ENCODE measurements at regions not wholly inside any gene's neighbourhood (a gene's known extent, or its start where the extent isn't known, plus 50 kb on each side); places are given as distances from the start of the nearest gene placed in this dataset.
"Not testable (repeated sequence)": the region's sequence is repeated elsewhere in the genome, so short reads cannot be mapped to it uniquely, and the experiment has no call there.

DNA sequence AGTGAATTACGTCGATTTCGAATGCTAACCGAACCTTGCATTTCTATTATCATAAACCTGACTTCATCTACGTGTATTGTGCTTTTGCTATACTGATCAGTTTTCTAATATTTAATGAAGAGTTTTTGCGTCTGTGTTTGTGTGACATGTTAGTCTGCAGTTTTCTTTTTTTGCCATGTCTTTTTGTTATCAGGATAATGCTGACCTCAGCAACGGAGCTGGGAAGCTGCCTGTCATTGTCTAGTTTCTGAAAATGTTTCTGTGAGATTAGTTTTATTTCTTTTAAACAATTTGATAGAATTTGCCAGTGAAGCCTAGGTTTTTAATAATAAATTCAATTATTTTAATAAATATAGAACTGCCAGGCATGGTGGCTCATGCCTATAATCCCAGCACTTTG, 139.3 kb downstream of the LAT start:
- DNase-seq = not testable (repeated sequence)

GRCh38 chr16:29120680-29121079, 135.8 kb downstream of the LAT start:
- not testable (repeated sequence) for DNase-seq

- DNase-seq = peak; percentile 27
These were observed 133.6 kb downstream of the LAT start for GRCh38 chr16:29118301-29118957.

DNA sequence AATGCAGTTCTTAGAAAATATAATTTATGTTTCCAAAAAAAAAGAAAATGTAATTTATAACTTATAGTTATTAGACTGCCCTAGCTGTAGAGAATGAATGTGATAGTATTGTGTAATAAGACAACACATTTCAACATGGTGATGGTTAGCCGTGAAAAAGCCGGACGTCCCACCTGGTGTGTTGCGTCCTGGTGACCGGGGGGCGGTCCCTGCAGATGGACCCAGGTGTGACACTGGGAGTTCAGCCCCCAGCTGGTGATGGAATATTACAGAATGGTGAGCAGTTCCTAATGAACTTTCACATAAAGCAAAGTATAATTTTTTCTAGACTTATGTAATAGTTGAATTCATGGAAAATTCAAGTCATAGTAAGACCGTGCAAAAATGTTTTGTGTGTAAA, 132.8 kb downstream of the LAT start:
- no peak for DNase-seq

DNA sequence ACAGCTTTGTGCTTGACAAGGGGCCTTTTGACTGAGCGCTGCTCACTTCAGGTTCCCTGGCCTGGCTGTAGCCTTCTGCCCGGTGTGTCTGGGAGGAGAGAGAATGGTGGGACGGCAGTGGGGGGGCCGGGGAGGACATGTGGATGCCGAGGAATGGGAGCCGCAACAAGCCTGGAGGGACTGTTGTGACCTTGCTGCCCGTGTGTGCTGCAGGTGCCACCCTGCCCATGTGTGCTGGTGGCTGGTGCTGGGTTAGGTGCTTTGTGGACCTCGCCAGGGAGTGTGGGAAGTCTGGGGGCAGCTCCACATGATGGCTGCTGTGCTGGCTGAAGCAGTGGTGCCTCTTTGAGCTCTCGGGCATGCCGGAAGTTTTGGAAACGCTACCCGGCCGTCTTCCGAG, 132.1 kb downstream of the LAT start:
- no peak for DNase-seq

DNA sequence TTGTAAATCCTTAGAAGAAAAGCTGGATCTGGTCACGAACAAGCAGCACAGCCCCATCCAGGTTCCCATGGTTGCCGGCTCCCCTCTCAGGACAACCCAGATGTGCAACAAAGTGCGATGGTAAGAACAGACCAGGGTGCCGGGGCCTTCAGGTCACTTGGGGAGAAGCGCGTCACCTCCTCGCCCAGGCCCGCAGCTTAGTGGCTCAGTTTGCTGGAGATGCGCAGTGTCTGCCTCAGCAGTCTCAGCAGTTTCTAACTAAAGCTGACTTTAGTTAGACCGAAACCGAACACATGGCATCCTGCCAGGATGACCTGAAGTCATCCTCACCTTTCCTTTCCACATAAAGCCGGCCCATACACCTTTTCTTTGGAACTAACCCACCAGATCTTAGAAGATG, 131.4 kb downstream of the LAT start:
- DNase-seq = not testable (repeated sequence)

DNA sequence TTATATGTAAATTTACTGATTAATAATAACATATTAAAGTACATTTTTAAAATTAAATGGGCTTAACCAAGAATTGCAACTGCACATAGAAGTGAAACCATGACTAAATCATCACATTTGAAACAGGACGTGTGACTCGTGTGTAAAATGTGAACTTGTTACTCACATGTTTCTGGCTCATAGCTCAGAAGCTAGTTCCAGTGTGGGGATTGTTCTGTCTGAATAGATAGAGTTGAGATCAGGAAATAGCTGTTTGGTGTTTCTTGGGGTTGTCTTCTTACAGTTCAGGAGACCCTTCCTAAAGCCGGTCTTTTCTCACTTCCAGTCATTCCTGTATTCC, 130.9 kb downstream of the LAT start:
- DNase-seq = not testable (repeated sequence)

DNA sequence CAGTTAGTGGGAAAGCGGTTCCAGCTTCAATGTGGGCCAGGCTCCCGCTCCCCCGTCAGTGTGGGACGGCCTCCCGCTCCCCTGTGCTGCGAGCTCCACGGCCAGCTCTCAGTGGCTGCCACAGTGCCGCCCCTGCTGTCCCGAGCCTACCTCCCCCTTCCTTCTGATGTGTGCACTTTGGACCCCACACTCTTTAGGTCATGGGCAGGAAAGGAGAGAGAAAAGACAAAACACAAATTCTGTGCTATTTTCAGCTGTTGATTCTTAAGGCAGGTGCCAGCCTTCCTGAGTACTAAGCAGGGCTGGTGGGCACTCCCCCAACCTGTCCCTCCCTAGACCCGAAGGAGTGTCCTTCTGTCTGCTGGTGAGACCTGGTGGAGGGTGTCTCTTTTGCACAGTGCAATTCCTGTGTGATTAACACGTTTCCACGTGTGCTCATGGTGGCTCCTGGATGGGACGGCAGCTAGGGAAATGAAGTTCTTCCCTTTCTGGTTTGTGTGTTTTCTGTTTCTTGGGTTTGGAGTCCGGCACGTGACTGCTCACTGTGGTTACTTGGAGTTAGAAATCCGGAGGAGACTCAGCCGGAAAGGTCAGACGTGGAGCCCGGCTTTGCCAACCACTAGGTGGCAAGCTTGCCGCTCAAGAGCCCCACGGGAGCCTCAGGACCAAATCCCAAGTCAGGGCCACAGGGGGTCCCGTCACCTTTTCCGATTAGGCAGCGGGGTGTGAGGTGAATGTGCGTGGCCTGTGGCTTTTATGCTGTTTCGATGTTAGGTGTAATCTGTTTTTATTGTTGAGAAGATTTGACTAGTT, 130.3 kb downstream of the LAT start:
- DNase-seq = not testable (repeated sequence)

DNA sequence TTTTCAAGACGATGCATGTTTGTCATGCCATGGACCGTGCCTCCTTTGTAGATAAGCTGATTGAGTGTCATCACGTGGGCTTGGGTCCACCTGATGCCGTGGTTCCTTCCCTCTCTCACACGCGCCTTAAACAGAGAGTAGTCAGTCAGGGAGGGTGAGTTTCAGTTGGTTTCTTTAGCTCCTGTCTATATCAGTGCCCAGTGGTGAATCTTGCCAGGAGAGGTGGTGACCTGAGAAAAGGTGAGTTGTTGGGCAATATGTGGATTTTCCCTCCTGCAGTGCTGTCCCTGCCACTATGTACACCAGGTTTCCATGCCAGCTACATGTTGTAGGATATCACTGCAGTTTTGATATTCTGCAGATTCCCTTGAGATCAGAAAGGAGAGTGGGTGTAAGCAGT, 129.7 kb downstream of the LAT start:
- DNase-seq = no peak

GRCh38 chr16:29113446-29113845, 128.6 kb downstream of the LAT start:
- not testable (repeated sequence) for DNase-seq

DNA sequence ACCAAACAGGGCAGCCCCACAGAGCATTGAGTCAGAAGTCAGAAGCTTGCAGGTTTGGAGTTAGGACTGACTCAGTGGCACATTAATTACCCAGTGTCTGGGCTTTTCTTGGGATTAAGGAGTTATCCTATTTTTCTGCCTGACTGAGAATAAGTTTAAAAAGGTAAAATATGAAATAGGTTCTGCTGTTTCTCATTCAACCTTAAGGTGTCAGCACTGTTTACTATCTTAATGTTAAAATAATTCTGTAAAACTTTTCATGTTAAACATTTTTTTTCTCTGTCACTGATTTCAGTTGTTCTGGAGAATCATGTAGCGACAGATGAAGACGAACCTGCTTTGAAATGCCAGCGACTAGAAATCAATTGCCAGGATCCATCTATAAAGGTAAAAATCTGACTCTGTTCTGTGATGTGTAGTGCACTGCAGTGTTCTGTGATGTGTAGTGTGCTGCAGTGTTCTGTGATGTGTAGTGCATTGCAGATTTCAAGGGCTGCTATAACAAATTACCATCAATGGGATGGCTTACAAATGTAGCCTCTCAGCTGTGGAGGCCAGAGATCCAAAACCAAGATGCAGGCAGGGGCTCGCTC, 128.0 kb downstream of the LAT start:
- DNase-seq = no peak

DNA sequence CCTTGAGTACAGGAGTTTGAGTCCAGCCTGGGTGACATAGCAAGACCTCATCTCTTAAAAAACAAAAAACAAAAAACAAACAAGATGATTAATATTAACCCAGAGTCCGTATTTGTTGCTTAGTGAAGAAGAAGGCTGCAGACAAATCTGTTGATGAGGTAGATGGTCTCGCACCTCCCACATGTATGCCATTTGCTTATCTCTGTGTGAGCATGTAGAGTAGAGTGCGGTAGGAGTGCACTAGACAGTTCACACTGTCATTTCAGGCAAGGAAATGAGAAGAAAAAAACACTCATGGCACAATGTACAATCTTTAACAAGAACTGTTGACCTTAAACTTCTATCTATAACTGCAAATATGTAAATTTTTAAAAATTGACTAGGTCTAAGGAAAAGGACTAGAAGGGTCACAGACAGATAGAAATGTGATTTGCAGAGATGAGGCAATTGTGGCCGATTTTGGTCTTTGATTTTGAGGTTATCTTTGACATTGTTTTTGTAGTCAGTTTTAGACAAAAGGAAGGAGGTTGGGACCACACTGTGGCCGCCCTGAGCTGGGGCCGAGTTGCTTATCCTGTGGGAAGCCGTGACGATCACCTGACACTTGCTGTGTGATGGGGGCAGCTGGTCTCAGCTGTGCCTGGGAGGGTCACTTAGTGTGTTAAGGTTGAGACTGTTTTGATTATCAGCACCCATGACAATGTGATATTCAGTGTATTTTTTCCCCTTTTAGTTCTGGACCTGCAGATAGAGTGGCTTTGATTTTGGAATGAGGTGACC, 127.2 kb downstream of the LAT start:
- DNase-seq = not testable (repeated sequence)

DNA sequence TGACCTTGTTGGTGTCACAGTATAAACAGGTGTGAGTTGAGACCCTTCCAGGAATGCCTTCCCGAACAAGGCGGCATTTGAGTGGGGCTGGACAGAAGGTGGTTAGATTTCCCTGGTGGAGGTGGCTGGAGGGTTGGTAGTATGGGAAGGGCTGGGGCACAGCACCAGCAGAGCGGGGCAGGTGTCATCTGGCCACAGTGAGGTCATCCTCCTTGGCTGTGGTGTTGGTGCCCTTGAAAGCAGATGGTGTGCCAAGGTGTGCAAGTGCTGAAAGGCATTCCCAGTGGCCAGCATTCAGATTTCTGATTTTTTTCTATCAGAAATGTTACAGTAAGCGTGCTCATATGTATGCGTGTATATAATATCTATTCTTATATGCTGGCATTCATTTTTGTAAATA, 126.6 kb downstream of the LAT start:
- no peak for DNase-seq

- not testable (repeated sequence) for DNase-seq
These were observed 123.8 kb downstream of the LAT start for GRCh38 chr16:29108625-29109169.

- DNase-seq = no peak
These were observed 122.4 kb downstream of the LAT start for GRCh38 chr16:29107299-29107698.

DNA sequence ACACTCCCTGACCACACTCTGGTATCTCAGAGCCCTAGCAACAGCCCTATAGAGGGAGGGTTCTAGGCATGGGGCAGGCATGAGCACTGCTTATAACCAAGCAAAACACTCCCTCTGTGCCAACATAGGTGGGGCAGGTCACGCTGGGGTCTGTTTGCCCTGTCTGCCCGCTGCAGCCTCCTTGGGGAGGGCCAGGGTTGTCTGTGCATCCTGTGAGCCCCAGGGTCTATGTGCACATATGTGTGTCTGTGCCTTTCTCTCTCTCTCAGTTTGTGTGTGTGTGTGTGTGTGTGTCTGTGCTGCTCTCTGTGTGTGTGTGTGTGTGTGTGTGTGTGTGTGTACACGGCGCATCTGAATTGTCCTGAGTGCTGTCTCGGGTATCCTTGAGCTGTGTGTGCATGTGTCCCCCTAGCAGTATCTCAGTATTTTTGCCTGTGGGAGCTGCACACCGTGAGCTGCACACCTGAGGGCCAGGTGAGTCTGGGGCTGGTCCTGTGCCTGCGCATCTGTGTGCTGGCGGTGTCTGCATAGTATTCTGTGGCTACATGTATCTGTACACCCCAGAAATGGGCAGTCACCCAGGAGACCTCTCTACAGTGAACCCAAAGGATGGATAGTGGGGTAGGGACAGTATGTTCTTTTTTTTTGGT, 121.5 kb downstream of the LAT start:
- not testable (repeated sequence) for DNase-seq

DNA sequence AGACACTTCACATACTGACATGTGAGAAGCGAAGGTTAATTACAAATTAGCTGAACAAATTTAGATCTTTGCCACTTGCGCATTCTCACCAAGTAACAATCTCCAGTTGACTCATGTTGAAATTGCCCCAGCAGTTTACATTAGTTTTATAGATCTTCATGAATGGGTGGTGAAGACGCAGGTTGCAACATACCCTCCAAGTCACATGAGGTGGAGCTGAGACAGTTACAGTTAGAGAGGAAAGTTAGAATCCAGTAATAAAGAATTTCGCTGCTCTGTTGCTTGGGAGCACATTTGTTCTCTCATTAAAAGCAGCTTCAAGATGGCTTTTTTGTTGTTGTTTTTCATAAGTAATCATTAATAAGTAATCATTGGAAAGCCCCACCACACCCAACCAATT, 119.7 kb downstream of the LAT start:
- not testable (repeated sequence) for DNase-seq

- not testable (repeated sequence) for DNase-seq
These were observed 113.1 kb downstream of the LAT start for GRCh38 chr16:29097965-29098364.

DNA sequence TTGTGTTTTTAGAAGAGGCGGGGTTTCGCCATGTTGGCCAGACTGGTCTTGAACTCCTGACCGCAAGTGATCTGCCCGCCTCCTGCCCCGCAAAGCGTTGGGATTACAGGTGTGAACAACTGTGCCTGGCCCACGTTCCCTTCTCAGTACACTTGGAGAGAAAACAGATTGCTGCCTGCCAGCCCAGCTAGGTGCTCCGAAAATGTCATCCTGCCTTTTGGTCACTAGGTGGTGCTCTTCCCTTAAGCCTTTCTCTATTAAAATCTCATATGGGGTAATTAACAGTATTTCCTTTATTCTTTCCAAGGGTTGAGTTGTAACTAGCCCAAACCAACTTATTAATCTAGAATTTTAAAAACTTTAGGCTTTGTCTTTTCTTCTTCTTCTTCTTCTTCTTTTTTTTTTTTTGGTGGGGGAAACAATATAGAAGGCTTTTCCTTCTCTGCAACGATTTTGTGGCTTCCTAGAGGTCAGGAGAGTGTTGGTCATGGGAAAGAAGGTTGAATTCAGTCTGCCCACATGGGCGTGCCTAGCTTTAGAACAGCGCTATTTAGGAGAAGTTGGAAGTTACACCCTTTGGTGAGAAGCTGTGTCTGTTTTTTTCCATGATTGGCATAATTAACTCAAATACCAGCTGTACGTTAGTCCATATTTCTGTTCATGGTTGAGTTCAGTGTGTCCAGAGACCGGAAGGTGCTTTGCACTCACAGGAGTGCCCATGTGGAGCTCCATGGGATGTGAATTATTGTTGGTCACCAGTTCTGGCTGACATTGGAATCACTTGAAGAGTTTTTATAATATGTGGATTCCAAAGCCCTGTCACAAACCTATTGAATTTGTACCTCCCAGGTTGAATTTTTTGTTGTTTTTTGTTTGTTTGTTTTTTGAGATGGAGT, 110.1 kb downstream of the LAT start:
- not testable (repeated sequence) for DNase-seq

DNA sequence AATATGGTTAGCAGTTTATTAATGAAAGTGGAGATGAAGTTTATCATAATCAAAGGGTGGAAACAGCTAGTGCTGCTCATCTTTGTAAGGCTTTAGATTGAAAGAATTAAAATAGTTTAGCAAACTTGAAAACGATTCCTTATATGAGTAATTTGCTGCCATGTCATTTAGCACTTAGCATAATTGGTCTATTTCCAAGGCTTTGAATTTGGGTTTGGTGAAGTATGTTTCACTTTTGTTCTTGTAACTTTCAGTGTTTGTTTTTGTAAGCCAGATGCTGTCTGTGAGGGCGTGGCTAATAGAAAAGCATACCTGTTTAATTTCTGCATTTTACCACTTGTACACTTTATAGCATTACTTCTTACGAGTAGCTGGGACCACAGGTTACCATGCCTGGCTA, 109.5 kb downstream of the LAT start:
- not testable (repeated sequence) for DNase-seq

DNA sequence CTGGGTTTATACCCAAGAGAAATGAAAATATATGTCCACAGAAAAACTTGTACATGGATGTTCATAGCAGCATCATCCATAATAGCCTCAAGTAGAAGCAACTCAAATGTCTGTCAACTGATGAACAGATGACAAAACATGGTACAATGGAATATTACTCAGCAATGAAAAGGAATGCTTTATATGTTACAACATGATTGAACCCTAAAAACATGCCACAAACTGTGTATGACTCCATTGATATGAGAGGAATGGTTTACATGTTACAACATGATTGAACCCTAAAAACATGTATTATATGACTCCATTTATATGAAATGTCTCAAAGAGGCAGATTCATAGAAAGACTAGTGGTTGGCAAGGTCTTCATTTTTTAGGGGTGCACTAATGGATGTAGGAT, 104.8 kb downstream of the LAT start:
- DNase-seq = not testable (repeated sequence)
